ENCODE measurements at regions not wholly inside any gene's neighbourhood (a gene's known extent, or its start where the extent isn't known, plus 50 kb on each side); places are given as distances from the start of the nearest gene placed in this dataset.
"Not testable (repeated sequence)": the region's sequence is repeated elsewhere in the genome, so short reads cannot be mapped to it uniquely, and the experiment has no call there.

- Histone ChIP-seq H3K27me3 (no peaks in the 10 kb centered on the region), H3K9me3 (no peaks in the 10 kb centered on the region), H3K4me3 (no peak overlapping the region), H3K4me1 (no peaks in the 10 kb centered on the region), H3K27ac (no peak overlapping the region), H3K36me3 (no peaks in the 10 kb centered on the region)
- in situ Hi-C loops (cut with MboI; ENCODE audit: low sequenced_read_pairs in 4 of 4) (no loop called here), intact Hi-C loops (cut with DNase I; ENCODE audit: low total_unique reads) (no loop called here)
- DNase-seq, result no peak
- ATAC-seq, result no peak
- TF ChIP-seq CTCF (IDR thresholded peaks at IDR 0.05 in 4 of 5, conservative IDR thresholded peaks at IDR 0.05 in 1 of 5), result no peak
- TF ChIP-seq POLR2A (IDR thresholded peaks at IDR 0.05), result no peak
Observed at GRCh38 chr2:22967756-22968155, 417.2 kb upstream of the KLHL29 start.

GRCh38 chr2:22970284-22970975, 414.5 kb upstream of the KLHL29 start:
- no peaks in the 10 kb centered on the region for H3K4me1 ChIP-seq
- ATAC-seq, result no peak
- H3K9me3 ChIP-seq, result no peaks in the 10 kb centered on the region
- TF ChIP-seq CTCF (IDR thresholded peaks at IDR 0.05 in 4 of 5, conservative IDR thresholded peaks at IDR 0.05 in 1 of 5) (no peak), POLR2A (IDR thresholded peaks at IDR 0.05) (no peak)
- DNase-seq, result no peak
- in situ Hi-C loops (cut with MboI; ENCODE audit: low sequenced_read_pairs in 4 of 4) (no loop called here), intact Hi-C loops (cut with DNase I; ENCODE audit: low total_unique reads) (no loop called here)
- no peaks in the 10 kb centered on the region for H3K36me3 ChIP-seq
- H3K27ac ChIP-seq, result no peak overlapping the region
- H3K27me3 ChIP-seq, result no peaks in the 10 kb centered on the region
- no peak overlapping the region for H3K4me3 ChIP-seq

GRCh38 chr2:22970991-22971390, 414.0 kb upstream of the KLHL29 start:
- intact Hi-C loops (cut with DNase I; ENCODE audit: low total_unique reads) (no loop called here), in situ Hi-C loops (cut with MboI; ENCODE audit: low sequenced_read_pairs in 4 of 4) (no loop called here)
- Histone ChIP-seq H3K27ac (no peak overlapping the region), H3K4me3 (no peak overlapping the region), H3K9me3 (no peaks in the 10 kb centered on the region), H3K36me3 (no peaks in the 10 kb centered on the region), H3K4me1 (no peaks in the 10 kb centered on the region), H3K27me3 (no peaks in the 10 kb centered on the region)
- no peak for ATAC-seq
- TF ChIP-seq CTCF (IDR thresholded peaks at IDR 0.05 in 4 of 5, conservative IDR thresholded peaks at IDR 0.05 in 1 of 5) (no peak), POLR2A (IDR thresholded peaks at IDR 0.05) (no peak)
- no peak for DNase-seq

- ATAC-seq, result no peak
- TF ChIP-seq CTCF (IDR thresholded peaks at IDR 0.05 in 4 of 5, conservative IDR thresholded peaks at IDR 0.05 in 1 of 5) (no peak), POLR2A (IDR thresholded peaks at IDR 0.05) (no peak)
- no peak for DNase-seq
- in situ Hi-C loops (cut with MboI; ENCODE audit: low sequenced_read_pairs in 4 of 4), result no loop called here
- no peak overlapping the region for H3K4me3 ChIP-seq
- intact Hi-C loops (cut with DNase I; ENCODE audit: low total_unique reads), result no loop called here
- no peaks in the 10 kb centered on the region for H3K27me3 ChIP-seq
- no peaks in the 10 kb centered on the region for H3K4me1 ChIP-seq
- no peaks in the 10 kb centered on the region for H3K36me3 ChIP-seq
- no peak overlapping the region for H3K27ac ChIP-seq
- no peaks in the 10 kb centered on the region for H3K9me3 ChIP-seq
Observed at GRCh38 chr2:22981785-22982184, 403.2 kb upstream of the KLHL29 start.

GRCh38 chr2:22984152-22984551, 400.8 kb upstream of the KLHL29 start:
- H3K4me1 ChIP-seq; H3K9me3 ChIP-seq; H3K4me3 ChIP-seq; DNase-seq; H3K27me3 ChIP-seq; intact Hi-C loops (cut with DNase I; ENCODE audit: low total_unique reads); ATAC-seq; in situ Hi-C loops (cut with MboI; ENCODE audit: low sequenced_read_pairs in 4 of 4); H3K36me3 ChIP-seq; H3K27ac ChIP-seq: not testable (repeated sequence)

Data from gastrocnemius medialis (tissue), 4 donors.